ENCODE measurements at regions not wholly inside any gene's neighbourhood (a gene's known extent, or its start where the extent isn't known, plus 50 kb on each side); places are given as distances from the start of the nearest gene placed in this dataset.

DNA sequence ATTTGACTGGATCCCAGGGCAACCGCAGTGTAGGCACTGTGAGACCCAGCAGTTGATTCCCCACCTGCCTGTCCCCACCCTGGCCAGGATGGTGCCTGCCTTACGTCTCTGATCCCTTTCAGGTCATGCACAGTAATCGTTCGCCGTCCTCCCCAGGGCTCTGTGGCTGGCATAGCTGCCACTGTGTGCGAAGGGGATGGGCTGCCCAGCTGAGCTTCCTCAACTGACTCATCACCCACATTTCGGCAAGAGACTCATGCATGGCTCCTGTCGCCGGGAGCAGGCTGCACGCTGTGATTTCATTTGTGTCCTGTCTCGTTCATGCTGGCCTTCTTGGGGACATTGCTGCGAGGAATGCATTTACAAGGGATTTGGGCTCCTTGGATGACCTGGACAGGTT, 252.4 kb downstream of the KLF6 start:
- TF ChIP-seq, protein P1, sequence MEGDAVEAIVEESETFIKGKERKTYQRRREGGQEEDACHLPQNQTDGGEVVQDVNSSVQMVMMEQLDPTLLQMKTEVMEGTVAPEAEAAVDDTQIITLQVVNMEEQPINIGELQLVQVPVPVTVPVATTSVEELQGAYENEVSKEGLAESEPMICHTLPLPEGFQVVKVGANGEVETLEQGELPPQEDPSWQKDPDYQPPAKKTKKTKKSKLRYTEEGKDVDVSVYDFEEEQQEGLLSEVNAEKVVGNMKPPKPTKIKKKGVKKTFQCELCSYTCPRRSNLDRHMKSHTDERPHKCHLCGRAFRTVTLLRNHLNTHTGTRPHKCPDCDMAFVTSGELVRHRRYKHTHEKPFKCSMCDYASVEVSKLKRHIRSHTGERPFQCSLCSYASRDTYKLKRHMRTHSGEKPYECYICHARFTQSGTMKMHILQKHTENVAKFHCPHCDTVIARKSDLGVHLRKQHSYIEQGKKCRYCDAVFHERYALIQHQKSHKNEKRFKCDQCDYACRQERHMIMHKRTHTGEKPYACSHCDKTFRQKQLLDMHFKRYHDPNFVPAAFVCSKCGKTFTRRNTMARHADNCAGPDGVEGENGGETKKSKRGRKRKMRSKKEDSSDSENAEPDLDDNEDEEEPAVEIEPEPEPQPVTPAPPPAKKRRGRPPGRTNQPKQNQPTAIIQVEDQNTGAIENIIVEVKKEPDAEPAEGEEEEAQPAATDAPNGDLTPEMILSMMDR (conservative IDR thresholded peaks at IDR 0.05; ENCODE audit: low read depth, low read length): no peak
- TF ChIP-seq EZH2phosphoT487 (IDR thresholded peaks at IDR 0.05; ENCODE audit: borderline replicate concordance, low read length) (no peak), EZH2 (IDR thresholded peaks at IDR 0.05; ENCODE audit: low read length, unreplicated experiment) (no peak)

Data from PC-3 (cell line).